SU-DHL-6 (cell line): ENCODE measurements at regions not wholly inside any gene's neighbourhood (a gene's known extent, or its start where the extent isn't known, plus 50 kb on each side); places are given as distances from the start of the nearest gene placed in this dataset.

Experiments used
- EZH2phosphoT487 ChIP-seq: fragments of 200-600 bp; sonication (generic), shearing (Covaris generic); conservative IDR thresholded peaks from 2 replicates; pipeline ENCODE4 v1.6.1; 2018; ENCODE audit warnings: mild to moderate bottlenecking, antibody characterized with exemption, low read length, moderate library complexity, mixed read lengths
- TF ChIP-seq, protein P1 (sequence below): fragments of 200-600 bp; sonication (generic); IDR thresholded peaks from one replicate; pipeline ENCODE4 v1.5.1; 2017; ENCODE audit warnings: antibody characterized with exemption, mild to moderate bottlenecking, low read length, moderate library complexity; ENCODE audit not compliant: insufficient read depth, poor library complexity, severe bottlenecking

DNA sequence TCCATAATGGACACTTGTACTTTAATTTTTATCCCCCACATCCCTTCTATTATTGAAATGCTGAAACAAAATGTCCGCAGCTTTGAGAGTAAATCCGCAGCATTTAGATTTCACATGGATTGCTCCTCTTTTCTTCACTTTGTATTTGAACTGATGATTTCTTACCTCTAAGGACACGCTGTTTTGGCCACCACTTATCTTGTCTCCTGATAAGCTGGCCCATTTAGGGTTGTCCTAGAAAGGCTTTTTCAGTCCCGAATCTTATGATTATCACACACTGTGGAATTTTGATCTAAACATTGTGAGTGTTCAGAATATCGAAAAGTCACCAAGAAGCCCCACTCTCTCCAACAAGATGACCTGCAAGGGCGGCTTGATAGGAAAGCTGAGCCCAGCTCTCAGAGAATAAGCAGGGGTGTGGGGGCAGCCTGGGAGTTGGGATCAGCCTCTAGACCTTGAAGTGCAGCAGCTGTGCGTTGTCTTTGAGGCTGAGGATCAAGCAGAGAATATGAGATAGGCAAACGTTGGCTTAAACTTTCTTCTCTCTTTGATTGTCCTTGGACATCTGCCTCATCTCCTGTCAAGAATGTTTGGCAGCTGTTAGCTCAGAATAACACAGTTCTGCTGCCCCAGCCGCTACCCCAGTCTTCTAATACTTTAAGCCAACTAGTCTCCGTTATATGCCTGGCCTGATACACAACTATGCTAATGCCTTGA is 399.7 kb upstream of the NR2F2 start:
- TF ChIP-seq, protein P1, sequence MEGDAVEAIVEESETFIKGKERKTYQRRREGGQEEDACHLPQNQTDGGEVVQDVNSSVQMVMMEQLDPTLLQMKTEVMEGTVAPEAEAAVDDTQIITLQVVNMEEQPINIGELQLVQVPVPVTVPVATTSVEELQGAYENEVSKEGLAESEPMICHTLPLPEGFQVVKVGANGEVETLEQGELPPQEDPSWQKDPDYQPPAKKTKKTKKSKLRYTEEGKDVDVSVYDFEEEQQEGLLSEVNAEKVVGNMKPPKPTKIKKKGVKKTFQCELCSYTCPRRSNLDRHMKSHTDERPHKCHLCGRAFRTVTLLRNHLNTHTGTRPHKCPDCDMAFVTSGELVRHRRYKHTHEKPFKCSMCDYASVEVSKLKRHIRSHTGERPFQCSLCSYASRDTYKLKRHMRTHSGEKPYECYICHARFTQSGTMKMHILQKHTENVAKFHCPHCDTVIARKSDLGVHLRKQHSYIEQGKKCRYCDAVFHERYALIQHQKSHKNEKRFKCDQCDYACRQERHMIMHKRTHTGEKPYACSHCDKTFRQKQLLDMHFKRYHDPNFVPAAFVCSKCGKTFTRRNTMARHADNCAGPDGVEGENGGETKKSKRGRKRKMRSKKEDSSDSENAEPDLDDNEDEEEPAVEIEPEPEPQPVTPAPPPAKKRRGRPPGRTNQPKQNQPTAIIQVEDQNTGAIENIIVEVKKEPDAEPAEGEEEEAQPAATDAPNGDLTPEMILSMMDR: no peak
- TF ChIP-seq EZH2phosphoT487: no peak
